ENCODE measurements at regions not wholly inside any gene's neighbourhood (a gene's known extent, or its start where the extent isn't known, plus 50 kb on each side); places are given as distances from the start of the nearest gene placed in this dataset.

- TF ChIP-seq CTCF (conservative IDR thresholded peaks at IDR 0.05; ENCODE audit: low read length) (no peak), EZH2phosphoT487 (IDR thresholded peaks at IDR 0.05; ENCODE audit: borderline replicate concordance, low read depth, low read length) (no peak)
Observed at GRCh38 chr5:147065071-147065470, 169.8 kb upstream of the STK32A start.
